DOHH2 (cell line): ENCODE measurements at regions not wholly inside any gene's neighbourhood (a gene's known extent, or its start where the extent isn't known, plus 50 kb on each side); places are given as distances from the start of the nearest gene placed in this dataset.

Source experiments
- CTCF ChIP-seq: fragments of 200-600 bp; sonication (generic); IDR thresholded peaks from one replicate; pipeline ENCODE4 v1.5.1; 2014; ENCODE audit warnings: antibody characterized with exemption, mild to moderate bottlenecking, low read depth, low read length; ENCODE audit not compliant: poor library complexity, severe bottlenecking
- EZH2phosphoT487 ChIP-seq: fragments of 200-600 bp; sonication (generic); IDR thresholded peaks from 2 replicates; pipeline ENCODE4 v1.6.1; 2017; ENCODE audit warnings: borderline replicate concordance, mild to moderate bottlenecking, antibody characterized with exemption, low read length, moderate library complexity, mixed read lengths

GRCh38 chr3:22922317-22922716, 280.8 kb upstream of the UBE2E2 start:
- peak; percentile 40 for TF ChIP-seq CTCF
- TF ChIP-seq EZH2phosphoT487: no peak
